ENCODE measurements at regions not wholly inside any gene's neighbourhood (a gene's known extent, or its start where the extent isn't known, plus 50 kb on each side); places are given as distances from the start of the nearest gene placed in this dataset.

DNA sequence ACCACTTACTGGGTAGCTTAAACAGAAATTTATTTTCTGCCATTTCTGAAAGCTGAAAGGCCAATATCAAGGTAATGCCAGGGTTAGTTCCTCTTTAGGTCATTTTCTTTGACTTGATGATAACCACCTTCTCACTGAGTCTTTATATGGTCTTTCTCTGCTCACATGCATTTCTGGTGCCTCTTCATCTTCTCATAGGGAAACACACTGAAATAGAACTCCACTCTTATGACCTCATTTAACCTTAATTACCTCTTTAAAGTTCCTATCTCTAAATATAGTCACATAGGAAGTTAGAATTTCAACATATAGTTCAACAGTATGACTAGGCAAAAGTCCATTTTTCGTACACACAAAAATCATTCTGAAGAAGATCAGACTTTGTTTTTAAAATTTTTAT, 616.8 kb upstream of the VRK2 start:
- no peak overlapping the region for H3K4me3 ChIP-seq (ENCODE audit: low read depth, low read length)
- peak; percentile 81 for DNase-seq (ENCODE audit: low read depth)
- no peak for TF ChIP-seq POLR2A (IDR thresholded peaks at IDR 0.05; ENCODE audit: extremely low read depth, insufficient read length)
- TF ChIP-seq, protein P1, sequence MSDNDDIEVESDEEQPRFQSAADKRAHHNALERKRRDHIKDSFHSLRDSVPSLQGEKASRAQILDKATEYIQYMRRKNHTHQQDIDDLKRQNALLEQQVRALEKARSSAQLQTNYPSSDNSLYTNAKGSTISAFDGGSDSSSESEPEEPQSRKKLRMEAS (IDR thresholded peaks at IDR 0.05; ENCODE audit: low read depth, low read length) = no peak
- TF ChIP-seq, protein P2, sequence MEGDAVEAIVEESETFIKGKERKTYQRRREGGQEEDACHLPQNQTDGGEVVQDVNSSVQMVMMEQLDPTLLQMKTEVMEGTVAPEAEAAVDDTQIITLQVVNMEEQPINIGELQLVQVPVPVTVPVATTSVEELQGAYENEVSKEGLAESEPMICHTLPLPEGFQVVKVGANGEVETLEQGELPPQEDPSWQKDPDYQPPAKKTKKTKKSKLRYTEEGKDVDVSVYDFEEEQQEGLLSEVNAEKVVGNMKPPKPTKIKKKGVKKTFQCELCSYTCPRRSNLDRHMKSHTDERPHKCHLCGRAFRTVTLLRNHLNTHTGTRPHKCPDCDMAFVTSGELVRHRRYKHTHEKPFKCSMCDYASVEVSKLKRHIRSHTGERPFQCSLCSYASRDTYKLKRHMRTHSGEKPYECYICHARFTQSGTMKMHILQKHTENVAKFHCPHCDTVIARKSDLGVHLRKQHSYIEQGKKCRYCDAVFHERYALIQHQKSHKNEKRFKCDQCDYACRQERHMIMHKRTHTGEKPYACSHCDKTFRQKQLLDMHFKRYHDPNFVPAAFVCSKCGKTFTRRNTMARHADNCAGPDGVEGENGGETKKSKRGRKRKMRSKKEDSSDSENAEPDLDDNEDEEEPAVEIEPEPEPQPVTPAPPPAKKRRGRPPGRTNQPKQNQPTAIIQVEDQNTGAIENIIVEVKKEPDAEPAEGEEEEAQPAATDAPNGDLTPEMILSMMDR (IDR thresholded peaks at IDR 0.05; ENCODE audit: low read depth, low read length) = no peak
- TF ChIP-seq MYC (IDR thresholded peaks at IDR 0.05; ENCODE audit: low read depth, low read length) = no peak

DNA sequence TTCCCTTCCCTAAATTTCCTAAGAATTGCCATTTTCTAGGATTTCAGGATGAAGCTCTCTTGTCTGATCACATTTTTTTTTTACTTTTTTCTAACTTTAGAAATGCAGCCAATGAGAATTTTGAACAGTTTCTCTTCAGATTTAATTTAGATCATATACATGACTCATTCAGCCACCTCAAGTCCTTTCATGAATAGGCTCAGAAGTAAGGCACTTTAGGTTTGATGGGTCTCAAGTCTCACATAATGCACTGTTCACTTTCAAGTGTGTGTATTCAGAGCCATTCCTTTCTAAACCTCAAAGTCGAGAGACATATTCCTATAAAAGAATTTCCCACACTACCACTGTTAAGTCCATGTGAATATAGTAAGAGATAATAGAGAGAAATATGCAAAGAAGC, 614.1 kb upstream of the VRK2 start:
- no peak for DNase-seq (ENCODE audit: low read depth)
- TF ChIP-seq, protein P2 (IDR thresholded peaks at IDR 0.05; ENCODE audit: low read depth, low read length) = no peak
- TF ChIP-seq, protein P1 (IDR thresholded peaks at IDR 0.05; ENCODE audit: low read depth, low read length) = no peak
- TF ChIP-seq POLR2A (IDR thresholded peaks at IDR 0.05; ENCODE audit: extremely low read depth, insufficient read length) = no peak
- H3K4me3 ChIP-seq (ENCODE audit: low read depth, low read length) = no peak overlapping the region

DNA sequence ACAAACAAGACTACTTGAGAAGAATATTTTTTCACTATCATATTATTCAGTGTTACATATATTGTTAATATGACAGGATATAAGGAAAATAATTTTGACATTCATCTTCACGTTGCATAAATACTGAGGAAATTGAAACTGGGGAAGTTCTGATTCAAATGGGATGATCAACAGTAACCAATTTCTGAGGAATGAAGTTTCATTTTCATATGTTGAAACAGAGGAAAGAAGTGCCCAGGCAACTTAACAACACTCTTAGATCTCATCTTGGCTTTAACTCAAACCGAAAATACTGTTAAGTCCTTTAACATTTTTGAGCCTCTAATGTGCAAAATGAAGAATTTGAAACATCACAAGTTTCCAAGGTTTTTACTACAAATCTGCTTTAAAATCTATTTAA, 612.2 kb upstream of the VRK2 start:
- DNase-seq (ENCODE audit: low read depth) = no peak
- TF ChIP-seq, protein P1 (IDR thresholded peaks at IDR 0.05; ENCODE audit: low read depth, low read length) = no peak
- TF ChIP-seq MYC (IDR thresholded peaks at IDR 0.05; ENCODE audit: low read depth, low read length) (no peak), POLR2A (IDR thresholded peaks at IDR 0.05; ENCODE audit: extremely low read depth, insufficient read length) (no peak)
- TF ChIP-seq, protein P2 (IDR thresholded peaks at IDR 0.05; ENCODE audit: low read depth, low read length) = no peak
- H3K4me3 ChIP-seq (ENCODE audit: low read depth, low read length) = no peak overlapping the region

DNA sequence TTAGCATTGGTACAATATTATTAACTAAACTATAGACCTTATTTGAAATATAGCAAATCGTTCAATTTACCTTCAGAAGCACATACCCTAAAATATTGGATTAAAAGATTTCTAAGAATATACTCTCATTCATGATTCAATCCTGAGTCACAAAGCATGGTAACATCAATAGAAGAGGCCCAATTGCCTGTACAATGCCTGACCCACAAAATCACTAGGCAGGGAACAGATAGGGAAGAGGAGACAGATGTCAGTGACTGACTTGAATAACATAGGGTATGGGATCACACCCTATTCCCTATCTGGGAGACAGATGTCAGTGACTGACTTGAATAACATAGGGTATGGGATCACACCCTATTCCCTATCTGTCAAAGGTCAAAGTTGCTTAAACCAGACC, 611.6 kb upstream of the VRK2 start:
- no peak overlapping the region for H3K4me3 ChIP-seq (ENCODE audit: low read depth, low read length)
- DNase-seq (ENCODE audit: low read depth) = no peak
- TF ChIP-seq, protein P2 (IDR thresholded peaks at IDR 0.05; ENCODE audit: low read depth, low read length) = no peak
- TF ChIP-seq MYC (IDR thresholded peaks at IDR 0.05; ENCODE audit: low read depth, low read length) = no peak
- TF ChIP-seq POLR2A (IDR thresholded peaks at IDR 0.05; ENCODE audit: extremely low read depth, insufficient read length) = no peak
- TF ChIP-seq, protein P1 (IDR thresholded peaks at IDR 0.05; ENCODE audit: low read depth, low read length) = no peak

DNA sequence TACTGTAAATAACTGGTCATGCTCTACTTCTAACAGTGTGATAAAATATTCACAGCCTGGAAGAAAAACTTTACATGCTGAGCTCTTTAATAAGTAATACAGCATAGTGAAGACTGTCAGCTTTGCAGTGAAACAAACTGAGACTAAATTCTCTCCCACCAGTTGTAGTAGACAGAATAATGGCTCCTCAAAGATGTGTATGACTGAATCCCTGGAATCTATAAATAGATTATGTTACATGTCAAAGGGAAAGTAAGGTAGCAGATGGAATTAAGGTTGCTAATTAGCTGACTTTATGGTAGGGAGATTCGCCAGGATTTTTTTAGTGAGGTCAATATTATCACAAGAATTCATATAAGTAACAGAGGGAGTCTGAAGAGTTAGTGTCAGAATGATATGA, 609.5 kb upstream of the VRK2 start:
- H3K4me3 ChIP-seq (ENCODE audit: low read depth, low read length) = no peak overlapping the region
- TF ChIP-seq, protein P2 (IDR thresholded peaks at IDR 0.05; ENCODE audit: low read depth, low read length) = no peak
- TF ChIP-seq MYC (IDR thresholded peaks at IDR 0.05; ENCODE audit: low read depth, low read length) (no peak), POLR2A (IDR thresholded peaks at IDR 0.05; ENCODE audit: extremely low read depth, insufficient read length) (no peak)
- TF ChIP-seq, protein P1 (IDR thresholded peaks at IDR 0.05; ENCODE audit: low read depth, low read length) = no peak
- no peak for DNase-seq (ENCODE audit: low read depth)

DNA sequence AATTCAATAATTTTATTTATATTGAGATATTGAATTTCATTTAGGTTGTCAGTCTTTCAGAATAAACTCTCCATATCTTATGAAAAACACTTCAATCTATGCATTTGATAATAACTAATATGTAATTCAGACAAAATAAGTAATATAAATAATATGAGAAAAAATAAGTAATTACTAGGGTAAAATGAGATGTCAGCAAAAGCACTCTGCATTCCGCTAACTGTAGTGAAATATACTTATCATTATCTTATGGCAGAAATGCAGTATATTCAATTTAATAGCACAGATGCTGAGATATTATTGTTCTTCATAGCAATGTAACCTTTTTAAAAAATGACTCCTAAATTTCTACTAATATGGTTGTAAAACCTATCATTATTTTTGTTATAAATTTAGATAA, 606.2 kb upstream of the VRK2 start:
- no peak overlapping the region for H3K4me3 ChIP-seq (ENCODE audit: low read depth, low read length)
- DNase-seq (ENCODE audit: low read depth) = no peak
- TF ChIP-seq, protein P2 (IDR thresholded peaks at IDR 0.05; ENCODE audit: low read depth, low read length) = no peak
- TF ChIP-seq POLR2A (IDR thresholded peaks at IDR 0.05; ENCODE audit: extremely low read depth, insufficient read length) (no peak), MYC (IDR thresholded peaks at IDR 0.05; ENCODE audit: low read depth, low read length) (no peak)
- TF ChIP-seq, protein P1 (IDR thresholded peaks at IDR 0.05; ENCODE audit: low read depth, low read length) = no peak

Data from NB4 (cell line).